WTC11 (cell line): ENCODE measurements at regions not wholly inside any gene's neighbourhood (a gene's known extent, or its start where the extent isn't known, plus 50 kb on each side); places are given as distances from the start of the nearest gene placed in this dataset.

Experiments
- ATF1 ChIP-seq: sonication (generic); formaldehyde crosslinking; IDR thresholded peaks from 2 replicates; pipeline ENCODE4 v1.8.1; 2023; ENCODE audit warnings: mild to moderate bottlenecking, moderate library complexity, missing genetic modification reagents
- ATF3 ChIP-seq: sonication (generic); formaldehyde crosslinking; conservative IDR thresholded peaks from 2 replicates; pipeline ENCODE4 v1.8.1; 2022; ENCODE audit warnings: mild to moderate bottlenecking, missing genetic modification reagents
- CBFB ChIP-seq: sonication (generic); formaldehyde crosslinking; IDR thresholded peaks from 2 replicates; pipeline ENCODE4 v1.8.1; 2022; ENCODE audit warnings: mild to moderate bottlenecking, low read depth, missing genetic modification reagents
- FOXJ3 ChIP-seq: sonication (generic); formaldehyde crosslinking; IDR thresholded peaks from 2 replicates; pipeline ENCODE4 v1.9.0; 2021; ENCODE audit warnings: missing genetic modification reagents, mild to moderate bottlenecking, borderline replicate concordance
- IRF2 ChIP-seq: sonication (generic); formaldehyde crosslinking; IDR thresholded peaks from 2 replicates; pipeline ENCODE4 v1.8.0; 2022; ENCODE audit warnings: low read depth, missing genetic modification reagents, borderline replicate concordance
- NR3C1 ChIP-seq: sonication (generic); formaldehyde crosslinking; conservative IDR thresholded peaks from 2 replicates; pipeline ENCODE4 v1.8.1; 2023; ENCODE audit warnings: low read depth, mild to moderate bottlenecking, missing genetic modification reagents
- RELA ChIP-seq: sonication (generic); formaldehyde crosslinking; IDR thresholded peaks from 2 replicates; pipeline ENCODE4 v1.8.1; 2022; ENCODE audit warnings: missing genetic modification reagents, mild to moderate bottlenecking, borderline replicate concordance
- TF ChIP-seq, protein P1 (sequence below): fragments of 200-600 bp; IDR thresholded peaks from 2 replicates; pipeline ENCODE4 v1.8.0; 2022; ENCODE audit warnings: antibody characterized with exemption
- TF ChIP-seq, protein P2 (sequence below): sonication (generic); formaldehyde crosslinking; IDR thresholded peaks from 2 replicates; pipeline ENCODE4 v1.8.1; 2022; ENCODE audit warnings: missing genetic modification reagents, borderline replicate concordance
- TF ChIP-seq, protein P3 (sequence below): fragments of 250-450 bp; sonication (Bioruptor Pico); IDR thresholded peaks from 2 replicates; pipeline ENCODE4 v1.9.0; 2021; ENCODE audit warnings: moderate library complexity, mild to moderate bottlenecking, inconsistent platforms, borderline replicate concordance
- TF ChIP-seq, protein P4 (sequence below): sonication (generic); formaldehyde crosslinking; IDR thresholded peaks from 2 replicates; pipeline ENCODE4 v1.8.1; 2022; ENCODE audit warnings: mild to moderate bottlenecking, moderate library complexity, missing genetic modification reagents
- TF ChIP-seq, protein P5 (sequence below): fragments of 250-450 bp; sonication (Bioruptor Pico); IDR thresholded peaks from 2 replicates; pipeline ENCODE4 v2.1.2; 2022; ENCODE audit warnings: mild to moderate bottlenecking, moderate library complexity

DNA sequence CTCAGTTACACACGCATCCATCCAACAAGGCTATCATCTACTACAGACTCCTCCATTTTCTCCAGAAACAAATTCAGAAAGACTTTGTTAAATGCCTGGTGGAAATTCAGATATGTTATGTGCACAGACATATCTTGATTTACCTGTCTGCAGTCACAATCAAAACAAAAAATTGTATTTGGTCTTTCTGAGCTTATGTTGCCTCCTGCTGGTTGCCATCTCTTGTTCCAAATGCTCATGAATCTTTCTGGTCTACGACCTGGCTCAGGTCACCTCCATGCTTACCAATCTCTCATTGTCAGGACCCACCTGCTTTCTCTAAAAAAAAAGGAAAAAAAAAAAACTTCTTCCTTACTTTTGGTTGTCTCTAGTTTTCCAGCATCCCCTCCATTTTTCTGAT is 169.2 kb upstream of the PLXNC1 start:
- TF ChIP-seq, protein P1, sequence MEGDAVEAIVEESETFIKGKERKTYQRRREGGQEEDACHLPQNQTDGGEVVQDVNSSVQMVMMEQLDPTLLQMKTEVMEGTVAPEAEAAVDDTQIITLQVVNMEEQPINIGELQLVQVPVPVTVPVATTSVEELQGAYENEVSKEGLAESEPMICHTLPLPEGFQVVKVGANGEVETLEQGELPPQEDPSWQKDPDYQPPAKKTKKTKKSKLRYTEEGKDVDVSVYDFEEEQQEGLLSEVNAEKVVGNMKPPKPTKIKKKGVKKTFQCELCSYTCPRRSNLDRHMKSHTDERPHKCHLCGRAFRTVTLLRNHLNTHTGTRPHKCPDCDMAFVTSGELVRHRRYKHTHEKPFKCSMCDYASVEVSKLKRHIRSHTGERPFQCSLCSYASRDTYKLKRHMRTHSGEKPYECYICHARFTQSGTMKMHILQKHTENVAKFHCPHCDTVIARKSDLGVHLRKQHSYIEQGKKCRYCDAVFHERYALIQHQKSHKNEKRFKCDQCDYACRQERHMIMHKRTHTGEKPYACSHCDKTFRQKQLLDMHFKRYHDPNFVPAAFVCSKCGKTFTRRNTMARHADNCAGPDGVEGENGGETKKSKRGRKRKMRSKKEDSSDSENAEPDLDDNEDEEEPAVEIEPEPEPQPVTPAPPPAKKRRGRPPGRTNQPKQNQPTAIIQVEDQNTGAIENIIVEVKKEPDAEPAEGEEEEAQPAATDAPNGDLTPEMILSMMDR: no peak
- TF ChIP-seq CBFB (CRISPR knock-in tag) (no peak), RELA (CRISPR knock-in tag) (no peak), FOXJ3 (CRISPR knock-in tag) (no peak), ATF3 (CRISPR knock-in tag) (no peak), IRF2 (CRISPR knock-in tag) (no peak), ATF1 (CRISPR knock-in tag) (no peak), NR3C1 (no peak)
- TF ChIP-seq, protein P2, sequence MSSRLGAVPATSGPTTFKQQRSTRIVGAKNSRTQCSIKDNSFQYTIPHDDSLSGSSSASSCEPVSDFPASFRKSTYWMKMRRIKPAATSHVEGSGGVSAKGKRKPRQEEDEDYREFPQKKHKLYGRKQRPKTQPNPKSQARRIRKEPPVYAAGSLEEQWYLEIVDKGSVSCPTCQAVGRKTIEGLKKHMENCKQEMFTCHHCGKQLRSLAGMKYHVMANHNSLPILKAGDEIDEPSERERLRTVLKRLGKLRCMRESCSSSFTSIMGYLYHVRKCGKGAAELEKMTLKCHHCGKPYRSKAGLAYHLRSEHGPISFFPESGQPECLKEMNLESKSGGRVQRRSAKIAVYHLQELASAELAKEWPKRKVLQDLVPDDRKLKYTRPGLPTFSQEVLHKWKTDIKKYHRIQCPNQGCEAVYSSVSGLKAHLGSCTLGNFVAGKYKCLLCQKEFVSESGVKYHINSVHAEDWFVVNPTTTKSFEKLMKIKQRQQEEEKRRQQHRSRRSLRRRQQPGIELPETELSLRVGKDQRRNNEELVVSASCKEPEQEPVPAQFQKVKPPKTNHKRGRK (CRISPR knock-in tag): no peak
- TF ChIP-seq, protein P3, sequence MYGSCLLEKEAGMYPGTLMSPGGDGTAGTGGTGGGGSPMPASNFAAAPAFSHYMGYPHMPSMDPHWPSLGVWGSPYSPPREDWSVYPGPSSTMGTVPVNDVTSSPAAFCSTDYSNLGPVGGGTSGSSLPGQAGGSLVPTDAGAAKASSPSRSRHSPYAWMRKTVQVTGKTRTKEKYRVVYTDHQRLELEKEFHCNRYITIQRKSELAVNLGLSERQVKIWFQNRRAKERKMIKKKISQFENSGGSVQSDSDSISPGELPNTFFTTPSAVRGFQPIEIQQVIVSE (CRISPR knock-in tag): no peak
- TF ChIP-seq, protein P4, sequence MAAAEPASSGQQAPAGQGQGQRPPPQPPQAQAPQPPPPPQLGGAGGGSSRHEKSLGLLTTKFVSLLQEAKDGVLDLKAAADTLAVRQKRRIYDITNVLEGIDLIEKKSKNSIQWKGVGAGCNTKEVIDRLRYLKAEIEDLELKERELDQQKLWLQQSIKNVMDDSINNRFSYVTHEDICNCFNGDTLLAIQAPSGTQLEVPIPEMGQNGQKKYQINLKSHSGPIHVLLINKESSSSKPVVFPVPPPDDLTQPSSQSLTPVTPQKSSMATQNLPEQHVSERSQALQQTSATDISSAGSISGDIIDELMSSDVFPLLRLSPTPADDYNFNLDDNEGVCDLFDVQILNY: no peak
- TF ChIP-seq, protein P5, sequence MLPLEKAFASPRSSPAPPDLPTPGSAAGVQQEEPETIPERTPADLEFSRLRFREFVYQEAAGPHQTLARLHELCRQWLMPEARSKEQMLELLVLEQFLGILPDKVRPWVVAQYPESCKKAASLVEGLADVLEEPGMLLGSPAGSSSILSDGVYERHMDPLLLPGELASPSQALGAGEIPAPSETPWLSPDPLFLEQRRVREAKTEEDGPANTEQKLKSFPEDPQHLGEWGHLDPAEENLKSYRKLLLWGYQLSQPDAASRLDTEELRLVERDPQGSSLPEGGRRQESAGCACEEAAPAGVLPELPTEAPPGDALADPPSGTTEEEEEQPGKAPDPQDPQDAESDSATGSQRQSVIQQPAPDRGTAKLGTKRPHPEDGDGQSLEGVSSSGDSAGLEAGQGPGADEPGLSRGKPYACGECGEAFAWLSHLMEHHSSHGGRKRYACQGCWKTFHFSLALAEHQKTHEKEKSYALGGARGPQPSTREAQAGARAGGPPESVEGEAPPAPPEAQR (CRISPR knock-in tag): no peak
